ENCODE measurements at regions not wholly inside any gene's neighbourhood (a gene's known extent, or its start where the extent isn't known, plus 50 kb on each side); places are given as distances from the start of the nearest gene placed in this dataset.

GRCh38 chr9:4366591-4367330 is 66.9 kb upstream of the GLIS3 start (continued):
- TF ChIP-seq FOXP4 (CRISPR knock-in tag; IDR thresholded peaks at IDR 0.05) = no peak
- TF ChIP-seq FOXJ3 (CRISPR knock-in tag; IDR thresholded peaks at IDR 0.05; ENCODE audit: borderline replicate concordance) = no peak
- no peak for TF ChIP-seq RORB (CRISPR knock-in tag; IDR thresholded peaks at IDR 0.05)
- no peak for TF ChIP-seq CREM (CRISPR knock-in tag; IDR thresholded peaks at IDR 0.05)
- TF ChIP-seq ZNF416 (CRISPR knock-in tag; IDR thresholded peaks at IDR 0.05) = no peak
- TF ChIP-seq, protein P1, sequence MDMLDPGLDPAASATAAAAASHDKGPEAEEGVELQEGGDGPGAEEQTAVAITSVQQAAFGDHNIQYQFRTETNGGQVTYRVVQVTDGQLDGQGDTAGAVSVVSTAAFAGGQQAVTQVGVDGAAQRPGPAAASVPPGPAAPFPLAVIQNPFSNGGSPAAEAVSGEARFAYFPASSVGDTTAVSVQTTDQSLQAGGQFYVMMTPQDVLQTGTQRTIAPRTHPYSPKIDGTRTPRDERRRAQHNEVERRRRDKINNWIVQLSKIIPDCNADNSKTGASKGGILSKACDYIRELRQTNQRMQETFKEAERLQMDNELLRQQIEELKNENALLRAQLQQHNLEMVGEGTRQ (CRISPR knock-in tag; IDR thresholded peaks at IDR 0.05) = no peak
- TF ChIP-seq ESRRA (CRISPR knock-in tag; IDR thresholded peaks at IDR 0.05; ENCODE audit: borderline replicate concordance) = no peak
- no peak for TF ChIP-seq KAT7 (CRISPR knock-in tag; IDR thresholded peaks at IDR 0.05; ENCODE audit: borderline replicate concordance)
- TF ChIP-seq, protein P2, sequence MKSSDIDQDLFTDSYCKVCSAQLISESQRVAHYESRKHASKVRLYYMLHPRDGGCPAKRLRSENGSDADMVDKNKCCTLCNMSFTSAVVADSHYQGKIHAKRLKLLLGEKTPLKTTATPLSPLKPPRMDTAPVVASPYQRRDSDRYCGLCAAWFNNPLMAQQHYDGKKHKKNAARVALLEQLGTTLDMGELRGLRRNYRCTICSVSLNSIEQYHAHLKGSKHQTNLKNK (CRISPR knock-in tag; IDR thresholded peaks at IDR 0.05) = no peak
- TF ChIP-seq, protein P3, sequence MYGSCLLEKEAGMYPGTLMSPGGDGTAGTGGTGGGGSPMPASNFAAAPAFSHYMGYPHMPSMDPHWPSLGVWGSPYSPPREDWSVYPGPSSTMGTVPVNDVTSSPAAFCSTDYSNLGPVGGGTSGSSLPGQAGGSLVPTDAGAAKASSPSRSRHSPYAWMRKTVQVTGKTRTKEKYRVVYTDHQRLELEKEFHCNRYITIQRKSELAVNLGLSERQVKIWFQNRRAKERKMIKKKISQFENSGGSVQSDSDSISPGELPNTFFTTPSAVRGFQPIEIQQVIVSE (CRISPR knock-in tag; IDR thresholded peaks at IDR 0.05; ENCODE audit: borderline replicate concordance) = no peak
- TF ChIP-seq, protein P4, sequence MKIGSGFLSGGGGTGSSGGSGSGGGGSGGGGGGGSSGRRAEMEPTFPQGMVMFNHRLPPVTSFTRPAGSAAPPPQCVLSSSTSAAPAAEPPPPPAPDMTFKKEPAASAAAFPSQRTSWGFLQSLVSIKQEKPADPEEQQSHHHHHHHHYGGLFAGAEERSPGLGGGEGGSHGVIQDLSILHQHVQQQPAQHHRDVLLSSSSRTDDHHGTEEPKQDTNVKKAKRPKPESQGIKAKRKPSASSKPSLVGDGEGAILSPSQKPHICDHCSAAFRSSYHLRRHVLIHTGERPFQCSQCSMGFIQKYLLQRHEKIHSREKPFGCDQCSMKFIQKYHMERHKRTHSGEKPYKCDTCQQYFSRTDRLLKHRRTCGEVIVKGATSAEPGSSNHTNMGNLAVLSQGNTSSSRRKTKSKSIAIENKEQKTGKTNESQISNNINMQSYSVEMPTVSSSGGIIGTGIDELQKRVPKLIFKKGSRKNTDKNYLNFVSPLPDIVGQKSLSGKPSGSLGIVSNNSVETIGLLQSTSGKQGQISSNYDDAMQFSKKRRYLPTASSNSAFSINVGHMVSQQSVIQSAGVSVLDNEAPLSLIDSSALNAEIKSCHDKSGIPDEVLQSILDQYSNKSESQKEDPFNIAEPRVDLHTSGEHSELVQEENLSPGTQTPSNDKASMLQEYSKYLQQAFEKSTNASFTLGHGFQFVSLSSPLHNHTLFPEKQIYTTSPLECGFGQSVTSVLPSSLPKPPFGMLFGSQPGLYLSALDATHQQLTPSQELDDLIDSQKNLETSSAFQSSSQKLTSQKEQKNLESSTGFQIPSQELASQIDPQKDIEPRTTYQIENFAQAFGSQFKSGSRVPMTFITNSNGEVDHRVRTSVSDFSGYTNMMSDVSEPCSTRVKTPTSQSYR (CRISPR knock-in tag; IDR thresholded peaks at IDR 0.05) = no peak
- peak; percentile 51; the same call in 1 of the 2 replicates for TF ChIP-seq ZNF671 (CRISPR knock-in tag; IDR thresholded peaks at IDR 0.05)
- TF ChIP-seq, protein P5, sequence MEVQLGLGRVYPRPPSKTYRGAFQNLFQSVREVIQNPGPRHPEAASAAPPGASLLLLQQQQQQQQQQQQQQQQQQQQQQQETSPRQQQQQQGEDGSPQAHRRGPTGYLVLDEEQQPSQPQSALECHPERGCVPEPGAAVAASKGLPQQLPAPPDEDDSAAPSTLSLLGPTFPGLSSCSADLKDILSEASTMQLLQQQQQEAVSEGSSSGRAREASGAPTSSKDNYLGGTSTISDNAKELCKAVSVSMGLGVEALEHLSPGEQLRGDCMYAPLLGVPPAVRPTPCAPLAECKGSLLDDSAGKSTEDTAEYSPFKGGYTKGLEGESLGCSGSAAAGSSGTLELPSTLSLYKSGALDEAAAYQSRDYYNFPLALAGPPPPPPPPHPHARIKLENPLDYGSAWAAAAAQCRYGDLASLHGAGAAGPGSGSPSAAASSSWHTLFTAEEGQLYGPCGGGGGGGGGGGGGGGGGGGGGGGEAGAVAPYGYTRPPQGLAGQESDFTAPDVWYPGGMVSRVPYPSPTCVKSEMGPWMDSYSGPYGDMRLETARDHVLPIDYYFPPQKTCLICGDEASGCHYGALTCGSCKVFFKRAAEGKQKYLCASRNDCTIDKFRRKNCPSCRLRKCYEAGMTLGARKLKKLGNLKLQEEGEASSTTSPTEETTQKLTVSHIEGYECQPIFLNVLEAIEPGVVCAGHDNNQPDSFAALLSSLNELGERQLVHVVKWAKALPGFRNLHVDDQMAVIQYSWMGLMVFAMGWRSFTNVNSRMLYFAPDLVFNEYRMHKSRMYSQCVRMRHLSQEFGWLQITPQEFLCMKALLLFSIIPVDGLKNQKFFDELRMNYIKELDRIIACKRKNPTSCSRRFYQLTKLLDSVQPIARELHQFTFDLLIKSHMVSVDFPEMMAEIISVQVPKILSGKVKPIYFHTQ (CRISPR knock-in tag; IDR thresholded peaks at IDR 0.05) = 0 out of 2 replicates have a peak, but pooled peaks have one; percentile 49
- peak; percentile 96 for TF ChIP-seq ZSCAN18 (CRISPR knock-in tag; IDR thresholded peaks at IDR 0.05)
- no peak for TF ChIP-seq NR1H2 (CRISPR knock-in tag; IDR thresholded peaks at IDR 0.05)
- no peak for TF ChIP-seq E2F5 (CRISPR knock-in tag; IDR thresholded peaks at IDR 0.05)
- no peak for TF ChIP-seq GABPB1 (CRISPR knock-in tag; IDR thresholded peaks at IDR 0.05)
- no peak for TF ChIP-seq ZNF219 (CRISPR knock-in tag; IDR thresholded peaks at IDR 0.05; ENCODE audit: borderline replicate concordance)
- TF ChIP-seq EMX1 (CRISPR knock-in tag; IDR thresholded peaks at IDR 0.05) = peak; percentile 64; the same call in 1 of the 2 replicates
- TF ChIP-seq ZNF512 (CRISPR knock-in tag; IDR thresholded peaks at IDR 0.05; ENCODE audit: borderline replicate concordance) = no peak
- no peak for TF ChIP-seq ZNF121 (CRISPR knock-in tag; IDR thresholded peaks at IDR 0.05)
- TF ChIP-seq ATF6 (CRISPR knock-in tag; IDR thresholded peaks at IDR 0.05) = no peak
- TF ChIP-seq MXD4 (CRISPR knock-in tag; IDR thresholded peaks at IDR 0.05; ENCODE audit: borderline replicate concordance) = peak; percentile 76; the same call in 1 of the 2 replicates
